RWPE1 (cell line): ENCODE measurements at regions not wholly inside any gene's neighbourhood (a gene's known extent, or its start where the extent isn't known, plus 50 kb on each side); places are given as distances from the start of the nearest gene placed in this dataset.

Source experiments
- CTCF ChIA-PET: fragments of 350-600 bp; sonication (Branson Sonifier 250); formaldehyde crosslinking; extraction: SDS; loops from one replicate; lab custom pipeline; 2021; lab: Yijun Ruan, JAX
- POLR2A ChIA-PET: fragments of 400-600 bp; formaldehyde crosslinking; extraction: SDS; loops from one replicate; lab custom pipeline; 2020; ENCODE audit warnings: antibody characterized with exemption; ENCODE audit not compliant: low non-redundant PET; lab: Yijun Ruan, JAX
- DNase-seq: peaks from one replicate; pipeline ENCODE4 v3.0.0; 2012; ENCODE audit warnings: low spot score
- H3K27ac ChIP-seq: fragments of 450-650 bp; 2 replicates; pipeline ENCODE4 v1.5.1; 2017
- TF ChIP-seq, protein P1 (sequence below): fragments of 450-650 bp; conservative IDR thresholded peaks from 2 replicates; pipeline ENCODE4 v1.5.1; 2017; ENCODE audit warnings: low read depth, mild to moderate bottlenecking

DNA sequence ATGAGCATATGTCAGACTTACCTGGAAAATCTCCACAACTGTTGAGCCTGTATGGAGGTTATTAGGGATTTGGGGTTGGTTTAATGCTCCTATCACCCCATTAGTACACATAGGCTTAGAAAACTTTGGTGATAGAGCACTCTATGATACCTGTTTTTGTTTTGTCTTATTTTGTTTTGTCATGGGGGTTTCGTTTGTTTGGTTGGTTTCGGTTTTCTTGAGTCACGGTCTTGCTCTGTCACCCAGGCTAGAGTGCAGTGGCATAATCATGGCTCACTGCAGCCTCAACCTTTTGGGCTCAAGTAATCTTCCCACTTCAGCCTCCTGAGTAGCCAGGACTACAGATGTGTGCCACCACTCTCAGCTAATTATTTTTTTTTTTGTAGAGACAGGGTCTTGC lies 70.0 kb downstream of the MZT1 start:
- ChIA-PET POLR2A (no interaction called here), CTCF (no interaction called here)
- no peak for DNase-seq
- TF ChIP-seq, protein P1, sequence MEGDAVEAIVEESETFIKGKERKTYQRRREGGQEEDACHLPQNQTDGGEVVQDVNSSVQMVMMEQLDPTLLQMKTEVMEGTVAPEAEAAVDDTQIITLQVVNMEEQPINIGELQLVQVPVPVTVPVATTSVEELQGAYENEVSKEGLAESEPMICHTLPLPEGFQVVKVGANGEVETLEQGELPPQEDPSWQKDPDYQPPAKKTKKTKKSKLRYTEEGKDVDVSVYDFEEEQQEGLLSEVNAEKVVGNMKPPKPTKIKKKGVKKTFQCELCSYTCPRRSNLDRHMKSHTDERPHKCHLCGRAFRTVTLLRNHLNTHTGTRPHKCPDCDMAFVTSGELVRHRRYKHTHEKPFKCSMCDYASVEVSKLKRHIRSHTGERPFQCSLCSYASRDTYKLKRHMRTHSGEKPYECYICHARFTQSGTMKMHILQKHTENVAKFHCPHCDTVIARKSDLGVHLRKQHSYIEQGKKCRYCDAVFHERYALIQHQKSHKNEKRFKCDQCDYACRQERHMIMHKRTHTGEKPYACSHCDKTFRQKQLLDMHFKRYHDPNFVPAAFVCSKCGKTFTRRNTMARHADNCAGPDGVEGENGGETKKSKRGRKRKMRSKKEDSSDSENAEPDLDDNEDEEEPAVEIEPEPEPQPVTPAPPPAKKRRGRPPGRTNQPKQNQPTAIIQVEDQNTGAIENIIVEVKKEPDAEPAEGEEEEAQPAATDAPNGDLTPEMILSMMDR, result no peak
- no peak overlapping the region for H3K27ac ChIP-seq

DNA sequence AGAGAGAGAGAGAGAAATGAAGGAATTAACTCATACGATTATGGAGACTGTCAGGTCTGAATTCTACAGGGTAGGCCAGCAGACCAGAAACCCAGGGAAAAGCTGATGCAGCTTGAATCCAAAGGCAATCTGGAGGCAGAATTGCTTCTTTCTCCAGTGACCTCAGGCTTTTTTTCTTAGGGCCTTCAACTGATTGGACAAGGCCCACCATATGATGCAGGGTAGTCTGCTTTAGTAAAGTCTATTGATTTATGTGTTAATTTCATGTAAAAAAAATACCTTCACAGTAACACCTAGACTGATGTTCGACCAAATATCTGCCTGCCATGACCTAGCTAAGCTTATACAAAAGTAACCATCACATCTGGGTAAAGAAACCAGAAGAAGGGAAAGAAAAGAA lies 71.1 kb downstream of the MZT1 start:
- DNase-seq, result no peak
- CTCF ChIA-PET, result no interaction called here
- no peak overlapping the region for H3K27ac ChIP-seq
- TF ChIP-seq, protein P1, result no peak
- POLR2A ChIA-PET, result no interaction called here

DNA sequence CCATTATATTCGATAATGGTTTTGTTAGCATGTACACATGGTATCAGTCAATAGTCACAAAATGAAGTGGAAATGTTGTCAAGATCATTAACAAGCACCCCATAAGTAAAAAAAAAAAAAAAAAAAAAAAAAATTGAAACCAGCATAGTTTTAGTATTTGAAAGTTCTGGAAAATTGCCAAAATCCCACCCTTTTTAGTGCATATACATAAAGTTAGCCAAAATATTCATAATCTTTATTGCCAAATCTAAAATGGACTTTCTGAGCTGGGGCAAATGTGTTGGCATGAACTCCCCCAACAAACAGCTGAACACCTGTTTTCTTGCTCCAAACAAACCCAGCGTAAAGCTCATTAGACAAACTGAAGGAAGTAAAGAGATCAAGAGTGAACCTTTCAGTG lies 73.9 kb downstream of the MZT1 start:
- POLR2A ChIA-PET, result no interaction called here
- CTCF ChIA-PET, result interaction anchor here (0.6 kb wide), 1 partner anchor 682 kb away, joined by 3 read pairs; no protein-coding TSS in a partner anchor
- DNase-seq, result no peak
- H3K27ac ChIP-seq, result no peak overlapping the region
- TF ChIP-seq, protein P1, result no peak

- POLR2A ChIA-PET, result no interaction called here
- TF ChIP-seq, protein P1, result no peak
- CTCF ChIA-PET, result interaction anchor here (0.7 kb wide), 1 partner anchor 1273 kb away, joined by 3 read pairs; no protein-coding TSS in a partner anchor
- no peak for DNase-seq
- H3K27ac ChIP-seq, result no peak overlapping the region
Measured at GRCh38 chr13:72652681-72653080, 74.7 kb downstream of the MZT1 start.

DNA sequence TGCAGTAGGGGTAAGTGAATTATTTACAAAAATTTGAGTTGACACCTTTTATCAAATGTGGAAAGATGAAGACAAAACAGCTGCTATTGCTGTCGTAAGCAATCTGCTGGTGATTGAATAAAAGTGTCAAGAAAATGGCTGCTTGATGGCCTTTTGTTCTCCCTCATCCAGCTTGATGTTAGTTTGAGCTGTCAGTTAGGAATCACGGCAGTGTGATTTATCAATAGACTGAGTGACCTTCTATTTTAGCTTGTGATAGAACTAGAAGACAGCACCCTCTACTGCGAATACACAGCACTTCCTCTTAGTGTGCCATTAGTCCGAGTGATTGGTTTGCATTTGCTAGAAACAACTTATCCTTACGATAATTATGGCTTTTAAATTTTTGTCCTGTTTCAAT lies 76.3 kb downstream of the MZT1 start:
- DNase-seq, result no peak
- ChIA-PET POLR2A (no interaction called here), CTCF (interaction anchor here (0.6 kb wide), 1 partner anchor 528 kb away, joined by 4 read pairs; no protein-coding TSS in a partner anchor)
- H3K27ac ChIP-seq, result no peak overlapping the region
- TF ChIP-seq, protein P1, result no peak

- no peak overlapping the region for H3K27ac ChIP-seq
- CTCF ChIA-PET, result interaction anchor here (0.5 to 0.7 kb wide), 2 partner anchors 78 to 84 kb away, joined by 4 to 6 read pairs; no protein-coding TSS in a partner anchor
- TF ChIP-seq, protein P1, result no peak
- DNase-seq, result no peak
- POLR2A ChIA-PET, result no interaction called here
Measured at GRCh38 chr13:72650051-72650700, 77.3 kb downstream of the MZT1 start.
